OCI-LY7 (cell line): ENCODE measurements at regions not wholly inside any gene's neighbourhood (a gene's known extent, or its start where the extent isn't known, plus 50 kb on each side); places are given as distances from the start of the nearest gene placed in this dataset.

Source experiments
- BruUV-seq: library from RNA; stranded (reverse); fragments of 400-500 nt; replicated peaks from 2 replicates; lab custom pipeline; 2021; lab: Mats Ljungman, UMichigan
- CTCF ChIA-PET: fragments of 300-600 bp; sonication (Branson Sonifier 250); formaldehyde crosslinking; loops from one replicate; lab custom pipeline; 2022; ENCODE audit warnings: antibody characterized with exemption; ENCODE audit not compliant: unreplicated experiment; lab: Charles Lee
- POLR2A ChIA-PET: fragments of 300-600 bp; sonication (Branson Sonifier 250); formaldehyde crosslinking; loops from one replicate; lab custom pipeline; 2022; ENCODE audit warnings: antibody characterized with exemption; lab: Charles Lee
- DNase-seq: peaks from one replicate; pipeline ENCODE4 v3.0.0-alpha.2; 2015; ENCODE audit warnings: low spot score
- H2AFZ ChIP-seq: fragments of 200-600 bp; sonication (generic), shearing (Covaris generic); 2 replicates; pipeline ENCODE4 v1.6.1; 2014; ENCODE audit warnings: mild to moderate bottlenecking, antibody characterized with exemption, low read length, moderate library complexity
- H3K27ac ChIP-seq: fragments of 200-600 bp; sonication (generic); 2 replicates; pipeline ENCODE4 v1.5.1; 2014; ENCODE audit warnings: mixed run types, low read depth, mild to moderate bottlenecking, moderate library complexity, low read length, inconsistent platforms; ENCODE audit not compliant: poor library complexity, severe bottlenecking
- H3K36me3 ChIP-seq: fragments of 200-600 bp; sonication (generic); 2 replicates; pipeline ENCODE4 v1.6.1; 2014; ENCODE audit warnings: mild to moderate bottlenecking, antibody characterized with exemption, low read length, moderate library complexity, mixed read lengths; ENCODE audit not compliant: insufficient read depth
- H3K4me1 ChIP-seq: fragments of 200-600 bp; sonication (generic); 2 replicates; pipeline ENCODE4 v1.5.1; 2014; ENCODE audit warnings: mild to moderate bottlenecking, low read length; ENCODE audit not compliant: insufficient read depth, poor library complexity, severe bottlenecking
- H3K4me2 ChIP-seq: fragments of 200-600 bp; sonication (generic); 2 replicates; pipeline ENCODE4 v1.6.1; 2014; ENCODE audit warnings: mild to moderate bottlenecking, low read length
- H3K4me3 ChIP-seq: fragments of 200-600 bp; sonication (generic); 2 replicates; pipeline ENCODE4 v1.5.1; 2014; ENCODE audit warnings: mild to moderate bottlenecking, low read depth, low read length; ENCODE audit not compliant: poor library complexity, severe bottlenecking
- H3K79me2 ChIP-seq: fragments of 200-600 bp; sonication (generic); 2 replicates; pipeline ENCODE4 v1.6.1; 2016; ENCODE audit warnings: low read depth, mild to moderate bottlenecking, low read length, moderate library complexity, mixed read lengths; ENCODE audit not compliant: insufficient read depth
- H3K9me2 ChIP-seq: fragments of 200-600 bp; sonication (generic); 2 replicates; pipeline ENCODE4 v1.6.1; 2016; ENCODE audit warnings: mild to moderate bottlenecking, low read length, mixed read lengths; ENCODE audit not compliant: insufficient read depth
- H3K9me3 ChIP-seq: fragments of 200-600 bp; sonication (generic); 2 replicates; pipeline ENCODE4 v1.6.1; 2014; ENCODE audit warnings: mild to moderate bottlenecking, mixed run types, low read length, mixed read lengths
- H4K20me1 ChIP-seq: fragments of 200-600 bp; sonication (generic); 2 replicates; pipeline ENCODE4 v1.6.1; 2014; ENCODE audit warnings: mild to moderate bottlenecking, antibody characterized with exemption, low read length, moderate library complexity, mixed read lengths; ENCODE audit not compliant: insufficient read depth
- EZH2phosphoT487 ChIP-seq: fragments of 200-600 bp; sonication (generic); IDR thresholded peaks from 2 replicates; pipeline ENCODE4 v1.6.1; 2018; ENCODE audit warnings: low read depth, borderline replicate concordance, mild to moderate bottlenecking, mixed run types, antibody characterized with exemption, low read length, moderate library complexity, mixed read lengths
- intact Hi-C: fragments of 100-400 bp; cut with micrococcal nuclease; formaldehyde crosslinking; loops from one replicate; pipeline ENCODE4 v1.10.0; 2022; ENCODE audit not compliant: unreplicated experiment
- TF ChIP-seq, protein P1 (sequence below): fragments of 200-600 bp; sonication (generic); conservative IDR thresholded peaks from 2 replicates; pipeline ENCODE4 v1.5.1; 2014; ENCODE audit warnings: mild to moderate bottlenecking, antibody characterized with exemption, low read length, moderate library complexity, mixed read lengths

DNA sequence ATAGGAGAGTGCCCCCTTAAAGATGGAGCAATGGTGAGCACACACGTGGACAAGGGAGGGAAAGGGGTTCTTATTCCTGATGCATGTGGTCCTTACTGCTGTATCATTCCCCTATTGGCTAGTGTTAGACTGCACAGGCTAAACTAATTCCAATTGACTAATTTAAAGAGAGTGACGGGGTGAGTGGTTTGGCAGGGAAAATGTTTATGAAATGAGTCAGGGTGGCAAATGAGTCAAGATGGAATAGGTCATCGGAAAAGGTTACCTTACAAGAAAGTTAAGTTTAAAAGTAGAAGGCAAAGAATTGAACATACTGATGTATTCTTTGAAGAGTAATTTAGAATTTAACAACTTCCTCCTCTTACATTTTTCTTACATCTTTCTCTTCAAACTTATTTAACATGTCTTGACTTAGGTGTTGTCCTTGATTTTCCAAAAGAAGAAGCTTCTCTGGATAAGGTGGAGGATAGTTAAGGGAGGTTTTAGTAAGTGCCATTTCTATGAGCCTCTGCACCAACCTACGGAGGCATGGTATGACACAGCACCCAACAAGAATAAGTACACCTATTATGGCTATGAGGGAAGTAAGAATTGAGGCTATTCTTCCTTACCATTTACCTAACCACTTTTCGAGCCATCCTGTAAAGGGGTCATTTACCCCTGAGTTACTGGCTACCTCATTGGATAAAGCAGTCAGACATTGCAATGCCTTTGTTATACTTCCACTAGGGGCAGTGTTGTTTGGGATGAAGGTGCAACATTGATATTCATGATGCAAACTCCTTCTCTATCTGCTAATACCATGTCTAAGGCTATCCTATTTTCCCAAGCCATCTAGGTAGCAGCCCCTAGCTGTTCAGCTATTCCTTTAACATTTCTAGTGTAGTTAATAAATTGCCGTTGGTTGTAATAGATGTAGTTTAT, 1345.8 kb upstream of the LRRTM1 start:
- BruUV-seq: no TSS peak
- no peak overlapping the region for H3K27ac ChIP-seq
- no peaks in the 10 kb centered on the region for H3K9me2 ChIP-seq
- H3K36me3 ChIP-seq: no peaks in the 10 kb centered on the region
- no peak for DNase-seq
- no peaks in the 10 kb centered on the region for H3K79me2 ChIP-seq
- H3K4me1 ChIP-seq: no peaks in the 10 kb centered on the region
- no peak overlapping the region for H3K4me3 ChIP-seq
- TF ChIP-seq, protein P1, sequence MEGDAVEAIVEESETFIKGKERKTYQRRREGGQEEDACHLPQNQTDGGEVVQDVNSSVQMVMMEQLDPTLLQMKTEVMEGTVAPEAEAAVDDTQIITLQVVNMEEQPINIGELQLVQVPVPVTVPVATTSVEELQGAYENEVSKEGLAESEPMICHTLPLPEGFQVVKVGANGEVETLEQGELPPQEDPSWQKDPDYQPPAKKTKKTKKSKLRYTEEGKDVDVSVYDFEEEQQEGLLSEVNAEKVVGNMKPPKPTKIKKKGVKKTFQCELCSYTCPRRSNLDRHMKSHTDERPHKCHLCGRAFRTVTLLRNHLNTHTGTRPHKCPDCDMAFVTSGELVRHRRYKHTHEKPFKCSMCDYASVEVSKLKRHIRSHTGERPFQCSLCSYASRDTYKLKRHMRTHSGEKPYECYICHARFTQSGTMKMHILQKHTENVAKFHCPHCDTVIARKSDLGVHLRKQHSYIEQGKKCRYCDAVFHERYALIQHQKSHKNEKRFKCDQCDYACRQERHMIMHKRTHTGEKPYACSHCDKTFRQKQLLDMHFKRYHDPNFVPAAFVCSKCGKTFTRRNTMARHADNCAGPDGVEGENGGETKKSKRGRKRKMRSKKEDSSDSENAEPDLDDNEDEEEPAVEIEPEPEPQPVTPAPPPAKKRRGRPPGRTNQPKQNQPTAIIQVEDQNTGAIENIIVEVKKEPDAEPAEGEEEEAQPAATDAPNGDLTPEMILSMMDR: peak; percentile 65
- no peak for TF ChIP-seq EZH2phosphoT487
- no peak overlapping the region for H2AFZ ChIP-seq
- no peaks in the 10 kb centered on the region for H3K9me3 ChIP-seq
- ChIA-PET POLR2A (no interaction called here), CTCF (no interaction called here)
- intact Hi-C loops: no loop called here
- no peak overlapping the region for H3K4me2 ChIP-seq
- no peaks in the 10 kb centered on the region for H4K20me1 ChIP-seq

DNA sequence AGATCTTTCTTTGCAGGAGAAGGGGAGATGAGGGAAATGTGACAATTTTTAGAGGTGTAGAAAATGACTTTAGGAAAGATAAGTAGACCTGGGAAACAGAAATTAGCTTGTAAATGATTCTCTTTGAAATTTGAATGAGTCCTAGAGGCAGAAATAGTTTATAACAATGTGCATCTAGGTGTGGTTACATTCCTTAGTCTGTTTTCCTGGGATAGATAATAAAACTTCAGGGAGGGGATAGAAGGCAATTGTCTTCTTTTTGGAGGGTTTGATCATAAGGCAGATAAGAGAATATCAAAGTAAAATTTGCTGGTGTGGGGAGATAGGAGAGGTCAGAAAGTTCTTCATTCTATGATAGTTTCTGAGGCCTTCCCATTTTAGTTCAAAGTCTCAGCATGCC, 1344.3 kb upstream of the LRRTM1 start:
- Histone ChIP-seq H3K27ac (no peak overlapping the region), H3K4me2 (no peak overlapping the region), H4K20me1 (no peaks in the 10 kb centered on the region), H3K36me3 (no peaks in the 10 kb centered on the region), H3K4me3 (no peak overlapping the region), H3K79me2 (no peaks in the 10 kb centered on the region), H2AFZ (no peak overlapping the region), H3K4me1 (no peaks in the 10 kb centered on the region), H3K9me2 (no peaks in the 10 kb centered on the region), H3K9me3 (no peaks in the 10 kb centered on the region)
- DNase-seq: no peak
- intact Hi-C loops: no loop called here
- TF ChIP-seq, protein P1: no peak
- TF ChIP-seq EZH2phosphoT487: no peak
- CTCF ChIA-PET: no interaction called here
- no TSS peak for BruUV-seq
- POLR2A ChIA-PET: no interaction called here

DNA sequence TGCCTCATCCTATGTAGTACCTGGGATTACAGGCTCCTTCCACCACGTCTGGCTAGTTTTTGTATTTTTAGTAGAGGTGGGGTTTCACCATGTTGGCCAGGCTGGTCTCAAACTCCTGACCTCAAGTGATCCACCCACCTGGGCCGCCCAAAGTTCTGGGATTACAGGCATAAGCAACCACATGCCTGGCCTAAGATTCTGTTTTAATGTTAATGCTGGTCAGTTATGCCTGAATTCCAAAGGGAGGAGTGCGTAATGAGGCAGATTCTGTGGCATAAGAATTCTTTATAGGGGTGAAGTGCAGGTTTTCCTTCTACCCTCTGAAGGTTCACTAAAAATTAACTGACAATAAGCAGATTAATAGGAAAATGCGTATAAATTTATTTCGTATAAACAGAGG, 1343.8 kb upstream of the LRRTM1 start:
- DNase-seq: no peak
- H3K4me2 ChIP-seq: no peak overlapping the region
- POLR2A ChIA-PET: no interaction called here
- H3K9me2 ChIP-seq: no peaks in the 10 kb centered on the region
- H3K9me3 ChIP-seq: no peaks in the 10 kb centered on the region
- no peak overlapping the region for H2AFZ ChIP-seq
- BruUV-seq: no TSS peak
- CTCF ChIA-PET: no interaction called here
- no peak for TF ChIP-seq EZH2phosphoT487
- TF ChIP-seq, protein P1: no peak
- intact Hi-C loops: no loop called here
- H3K36me3 ChIP-seq: no peaks in the 10 kb centered on the region
- no peaks in the 10 kb centered on the region for H3K4me1 ChIP-seq
- H3K4me3 ChIP-seq: no peak overlapping the region
- H3K79me2 ChIP-seq: no peaks in the 10 kb centered on the region
- no peak overlapping the region for H3K27ac ChIP-seq
- no peaks in the 10 kb centered on the region for H4K20me1 ChIP-seq
